Testis (tissue), 2 donors: ENCODE measurements at regions not wholly inside any gene's neighbourhood (a gene's known extent, or its start where the extent isn't known, plus 50 kb on each side); places are given as distances from the start of the nearest gene placed in this dataset.

ENCODE experiments used
- CTCF ChIP-seq, 3 experiments: fragments of 450-650 bp in 2 of 3; fragments of 200-600 bp in 1 of 3; sonication (generic) in 1 of 3; IDR thresholded peaks; one replicate each; pipeline ENCODE4 v1.5.1; 2016 to 2019; ENCODE audit warnings: antibody characterized with exemption in 3 of 3, mild to moderate bottlenecking in 2 of 3, moderate library complexity in 1 of 3
- POLR2A ChIP-seq: fragments of 450-650 bp; IDR thresholded peaks from one replicate; pipeline ENCODE4 v1.6.1; 2017; ENCODE audit warnings: antibody characterized with exemption, mild to moderate bottlenecking, moderate library complexity

- no peak for TF ChIP-seq POLR2A
- TF ChIP-seq CTCF (IDR thresholded peaks at IDR 0.05) = no peak
These were observed 268.9 kb upstream of the KCNIP4 start for GRCh38 chr4:22217480-22217879.
